Panc1 (cell line): ENCODE measurements at regions not wholly inside any gene's neighbourhood (a gene's known extent, or its start where the extent isn't known, plus 50 kb on each side); places are given as distances from the start of the nearest gene placed in this dataset.
A peak's percentile ranks its signal among the peaks of the same experiment; 100 is the strongest.
"Not testable (repeated sequence)": the region's sequence is repeated elsewhere in the genome, so short reads cannot be mapped to it uniquely, and the experiment has no call there.

Source experiments
- ATAC-seq: fragments of 200-7000 bp; cut with Tn5 transposase; 2 replicates; pipeline ENCODE4 v1.9.1; 2020; ENCODE audit warnings: mild to moderate bottlenecking, moderate library complexity
- BruUV-seq: library from RNA; stranded (reverse); fragments of 400-500 nt; replicated peaks from 2 replicates; lab custom pipeline; 2021; lab: Mats Ljungman, UMichigan
- CTCF ChIA-PET: fragments of 300-600 bp; sonication (Branson Sonifier 250); formaldehyde crosslinking; loops from one replicate; lab custom pipeline; 2022; ENCODE audit warnings: antibody characterized with exemption; lab: Charles Lee
- POLR2A ChIA-PET: fragments of 300-600 bp; sonication (Branson Sonifier 250); formaldehyde crosslinking; loops from one replicate; lab custom pipeline; 2022; ENCODE audit warnings: antibody characterized with exemption; lab: Charles Lee
- DNase-seq: peaks from one replicate; pipeline ENCODE4 v3.0.0-alpha.2; 2010; ENCODE audit warnings: low read depth, low spot score
- H3K27ac ChIP-seq: 2 replicates; pipeline ENCODE4 v1.5.1; 2011; ENCODE audit warnings: mild to moderate bottlenecking, low read length, inconsistent platforms
- H3K27me3 ChIP-seq: fragments of 200-500 bp; sonication (Bioruptor generic); 2 replicates; pipeline ENCODE4 v1.6.0; 2014; ENCODE audit warnings: low read length, inconsistent platforms; ENCODE audit not compliant: control insufficient read depth, insufficient read depth
- H3K36me3 ChIP-seq: fragments of 200-500 bp; sonication (Bioruptor generic); 2 replicates; pipeline ENCODE4 v1.5.1; 2014; ENCODE audit warnings: inconsistent platforms, mild to moderate bottlenecking, low read length, moderate library complexity; ENCODE audit not compliant: control insufficient read depth, insufficient read depth
- H3K4me1 ChIP-seq: 2 replicates; pipeline ENCODE4 v1.5.1; 2011; ENCODE audit warnings: inconsistent platforms, mild to moderate bottlenecking, low read length, moderate library complexity; ENCODE audit not compliant: control insufficient read depth, insufficient read depth
- H3K4me3 ChIP-seq, 2 experiments: 2 replicates each; pipeline ENCODE4 v1.5.1; 2011 to 2012; ENCODE audit warnings: low read depth in 2 of 2, low read length in 2 of 2, mild to moderate bottlenecking in 2 of 2, inconsistent platforms in 1 of 2, moderate library complexity in 1 of 2
- H3K9me3 ChIP-seq: fragments of 200-500 bp; sonication (Bioruptor generic); 2 replicates; pipeline ENCODE4 v1.5.1; 2014; ENCODE audit warnings: low read depth, mild to moderate bottlenecking, inconsistent platforms, low read length, moderate library complexity; ENCODE audit not compliant: control insufficient read depth, insufficient read depth
- in situ Hi-C: cut with HindIII; loops from 2 replicates; pipeline ENCODE4 v1.10.0; 2016; ENCODE audit warnings: low sequenced_read_pairs, low pct_unique_long_range_greater_than_20kb
- intact Hi-C: fragments of 100-400 bp; cut with micrococcal nuclease; formaldehyde crosslinking; loops from one replicate; pipeline ENCODE4 v1.10.0; 2022; ENCODE audit not compliant: unreplicated experiment

DNA sequence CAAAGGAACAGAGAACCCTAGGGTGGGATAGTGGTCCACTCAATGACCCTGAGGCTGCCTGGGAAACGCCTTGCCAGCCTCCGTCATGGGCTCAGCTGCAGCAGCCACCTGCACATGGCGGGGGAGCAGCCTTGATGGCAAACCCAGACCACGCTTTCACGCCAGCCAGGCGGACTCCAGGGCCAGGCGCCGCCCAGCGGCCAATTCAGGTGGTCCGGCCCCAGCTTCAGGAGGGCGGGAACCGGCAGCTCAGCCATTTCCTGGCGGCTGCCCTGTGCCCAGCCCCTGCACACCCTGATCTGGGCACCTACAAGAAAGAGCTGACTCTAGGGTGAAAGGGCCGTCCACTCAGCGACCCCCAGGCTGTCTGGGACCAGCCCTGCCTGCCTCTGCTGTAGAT lies 87.5 kb downstream of the POTEG start:
- H3K27ac ChIP-seq, H3K9me3 ChIP-seq, intact Hi-C loops, H3K4me3 ChIP-seq, DNase-seq, POLR2A ChIA-PET, H3K4me1 ChIP-seq, H3K36me3 ChIP-seq, in situ Hi-C loops, BruUV-seq, CTCF ChIA-PET, H3K27me3 ChIP-seq: not testable (repeated sequence)
- peak; percentile 17 for ATAC-seq

GRCh38 chr14:19347112-19347511 lies 87.0 kb downstream of the POTEG start:
- H3K9me3 ChIP-seq, H3K27me3 ChIP-seq, ATAC-seq, H3K27ac ChIP-seq, DNase-seq, POLR2A ChIA-PET, H3K4me3 ChIP-seq, H3K4me1 ChIP-seq, BruUV-seq, in situ Hi-C loops, H3K36me3 ChIP-seq, intact Hi-C loops, CTCF ChIA-PET: not testable (repeated sequence)
